ENCODE measurements at regions not wholly inside any gene's neighbourhood (a gene's known extent, or its start where the extent isn't known, plus 50 kb on each side); places are given as distances from the start of the nearest gene placed in this dataset.

DNA sequence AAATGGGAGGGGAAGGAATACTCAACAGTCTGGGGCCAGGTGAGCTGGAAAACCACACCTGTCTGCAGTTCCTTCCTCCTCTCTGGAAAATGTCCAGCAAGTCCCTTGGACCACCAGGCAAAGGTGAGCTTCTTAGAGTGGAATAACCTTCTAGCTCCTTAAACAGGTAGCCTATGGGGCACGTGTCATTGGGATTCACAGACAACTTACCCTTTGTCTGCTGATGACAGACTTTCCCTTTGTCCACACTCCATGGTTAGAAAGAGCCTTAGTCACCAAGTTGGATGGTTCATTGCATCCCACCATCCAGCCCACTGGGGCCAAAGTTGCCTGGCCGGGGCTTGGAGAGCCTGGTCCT lies 98.0 kb upstream of the ITGA6 start:
- H3K9me3 ChIP-seq (ENCODE audit: control insufficient read depth in 5 of 5, low read length in 5 of 5): no peaks in the 10 kb centered on the region
- no peaks in the 10 kb centered on the region for H3K27me3 ChIP-seq (ENCODE audit: control insufficient read depth in 5 of 5, insufficient read depth in 4 of 5, low read length in 5 of 5)
- no peak overlapping the region for H3K27ac ChIP-seq (ENCODE audit: low read depth, low read length)
- H3K9ac ChIP-seq (ENCODE audit: low read length in 5 of 5): no peak overlapping the region
- H3K4me3 ChIP-seq (ENCODE audit: low read depth in 1 of 5, low read length in 5 of 5): no peak overlapping the region
- no peaks in the 10 kb centered on the region for H3K36me3 ChIP-seq (ENCODE audit: control insufficient read depth in 5 of 5, insufficient read depth in 5 of 5, low read length in 5 of 5)
- H3K4me1 ChIP-seq (ENCODE audit: control insufficient read depth in 5 of 5, insufficient read depth in 5 of 5, low read length in 5 of 5): peaks cover 0 to 23% (median 4%) of the 10 kb centered on the region in 5 donors

DNA sequence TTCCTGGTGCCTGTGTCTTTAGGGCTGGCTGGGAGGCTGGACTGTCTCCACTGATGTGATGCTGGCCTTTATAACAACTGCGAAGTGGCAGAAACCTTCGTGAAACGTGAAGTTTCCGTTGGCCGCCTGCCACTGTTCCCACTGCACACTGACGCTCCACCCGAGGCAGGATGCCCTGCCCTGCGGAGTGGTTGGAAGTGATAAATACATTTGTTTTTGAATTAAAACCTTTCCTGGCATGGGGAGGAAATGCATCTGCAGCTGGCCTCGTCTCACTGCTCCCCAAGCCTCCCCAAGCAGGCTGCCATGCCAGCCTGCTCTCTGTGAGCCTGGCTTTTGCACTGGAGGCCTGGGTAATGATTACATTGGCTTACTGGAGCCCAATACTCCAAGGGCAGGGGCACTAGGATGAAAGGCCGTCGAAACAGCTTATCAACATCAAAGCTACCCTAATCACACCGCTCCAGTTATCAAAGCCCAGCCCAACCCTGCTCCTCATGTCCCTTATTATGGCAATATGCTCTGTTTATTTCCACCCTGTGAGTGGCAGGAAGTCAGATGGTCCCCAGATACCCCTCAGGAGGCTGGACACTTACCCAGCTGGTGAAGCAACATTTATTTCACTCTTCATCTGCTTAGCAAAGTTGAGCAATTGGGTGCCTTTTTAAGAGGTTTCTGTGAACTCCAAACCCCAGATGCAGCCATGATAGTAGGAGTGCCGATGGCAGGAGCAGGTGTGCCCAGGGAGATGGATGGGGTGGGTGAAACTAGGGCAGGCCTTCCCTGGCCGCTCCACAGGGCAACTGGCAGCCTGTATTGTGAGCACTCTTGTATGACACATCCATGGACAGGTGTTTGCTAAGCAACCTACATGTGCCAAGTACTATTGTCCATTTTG lies 97.4 kb upstream of the ITGA6 start:
- Histone ChIP-seq H3K27ac (ENCODE audit: low read depth, low read length) (peak overlapping the region; percentile 40), H3K27me3 (ENCODE audit: control insufficient read depth in 5 of 5, insufficient read depth in 4 of 5, low read length in 5 of 5) (no peaks in the 10 kb centered on the region), H3K9me3 (ENCODE audit: control insufficient read depth in 5 of 5, low read length in 5 of 5) (no peaks in the 10 kb centered on the region), H3K9ac (ENCODE audit: low read length in 5 of 5) (peak overlapping the region in 1 of 5 donors; percentile 43), H3K4me1 (ENCODE audit: control insufficient read depth in 5 of 5, insufficient read depth in 5 of 5, low read length in 5 of 5) (peaks cover 0 to 23% (median 4%) of the 10 kb centered on the region in 5 donors), H3K36me3 (ENCODE audit: control insufficient read depth in 5 of 5, insufficient read depth in 5 of 5, low read length in 5 of 5) (no peaks in the 10 kb centered on the region), H3K4me3 (ENCODE audit: low read depth in 1 of 5, low read length in 5 of 5) (no peak overlapping the region)

DNA sequence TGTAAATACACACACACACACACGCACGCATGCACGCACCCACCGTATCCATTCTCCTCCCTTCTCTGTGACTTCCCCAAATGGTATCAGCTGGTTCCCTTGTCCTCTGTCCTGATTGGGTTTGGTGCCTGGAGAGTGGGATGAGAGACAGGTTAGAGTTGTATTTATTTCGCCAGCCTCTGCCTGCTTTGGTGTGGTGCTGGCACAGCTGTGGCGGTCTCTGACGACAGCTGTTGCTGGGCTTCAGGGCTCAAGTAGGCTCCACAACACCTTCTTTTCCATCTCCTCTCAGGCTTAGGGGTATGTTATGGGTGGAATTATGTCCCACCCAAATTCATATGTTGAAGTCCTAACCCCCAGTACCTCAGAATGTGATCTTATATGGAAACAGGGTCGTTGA lies 94.9 kb upstream of the ITGA6 start:
- Histone ChIP-seq H3K9ac (ENCODE audit: low read length in 5 of 5) (no peak overlapping the region), H3K36me3 (ENCODE audit: control insufficient read depth in 5 of 5, insufficient read depth in 5 of 5, low read length in 5 of 5) (no peaks in the 10 kb centered on the region), H3K27me3 (ENCODE audit: control insufficient read depth in 5 of 5, insufficient read depth in 4 of 5, low read length in 5 of 5) (no peaks in the 10 kb centered on the region), H3K27ac (ENCODE audit: low read depth, low read length) (no peak overlapping the region), H3K4me3 (ENCODE audit: low read depth in 1 of 5, low read length in 5 of 5) (no peak overlapping the region), H3K4me1 (ENCODE audit: control insufficient read depth in 5 of 5, insufficient read depth in 5 of 5, low read length in 5 of 5) (peaks cover 0 to 19% (median 4%) of the 10 kb centered on the region in 5 donors), H3K9me3 (ENCODE audit: control insufficient read depth in 5 of 5, low read length in 5 of 5) (no peaks in the 10 kb centered on the region)

DNA sequence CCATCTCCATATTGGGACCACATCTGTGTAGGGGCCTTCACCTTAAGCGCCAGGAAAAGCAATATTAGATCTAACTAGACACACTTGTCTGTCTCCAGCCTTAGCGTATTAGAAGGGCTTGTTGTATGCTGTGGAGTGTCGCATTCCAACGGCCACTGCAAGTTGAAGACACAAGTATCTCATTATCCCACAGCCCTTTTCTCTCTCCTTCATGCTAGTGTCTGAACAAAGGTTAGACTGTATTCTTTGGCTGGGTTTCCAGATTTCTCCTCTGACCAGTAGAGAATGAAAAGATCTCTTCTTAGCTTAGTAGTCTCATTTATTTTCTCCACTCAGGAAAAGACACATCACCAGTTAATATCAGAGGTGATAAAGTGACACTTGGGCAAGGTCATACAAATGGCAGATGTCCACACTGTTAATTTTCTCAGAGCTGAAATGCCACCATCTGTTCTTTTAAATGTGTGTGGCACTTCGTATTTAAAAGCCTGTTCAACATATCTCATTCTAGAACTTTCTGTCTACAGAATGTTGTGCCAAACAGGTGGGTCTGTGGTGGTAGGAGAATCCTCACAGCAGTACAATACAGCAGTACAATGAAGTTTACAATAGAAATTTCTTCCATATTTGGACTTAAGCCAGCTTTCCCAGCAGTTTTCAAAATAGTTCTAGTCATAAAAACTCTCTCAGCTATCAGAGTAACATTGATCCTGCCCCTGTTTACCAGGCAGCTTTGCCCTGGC lies 94.0 kb upstream of the ITGA6 start:
- Histone ChIP-seq H3K4me1 (ENCODE audit: control insufficient read depth in 5 of 5, insufficient read depth in 5 of 5, low read length in 5 of 5) (peaks cover 0 to 19% (median 4%) of the 10 kb centered on the region in 5 donors), H3K4me3 (ENCODE audit: low read depth in 1 of 5, low read length in 5 of 5) (no peak overlapping the region), H3K9me3 (ENCODE audit: control insufficient read depth in 5 of 5, low read length in 5 of 5) (no peaks in the 10 kb centered on the region), H3K27me3 (ENCODE audit: control insufficient read depth in 5 of 5, insufficient read depth in 4 of 5, low read length in 5 of 5) (no peaks in the 10 kb centered on the region), H3K36me3 (ENCODE audit: control insufficient read depth in 5 of 5, insufficient read depth in 5 of 5, low read length in 5 of 5) (no peaks in the 10 kb centered on the region), H3K9ac (ENCODE audit: low read length in 5 of 5) (no peak overlapping the region), H3K27ac (ENCODE audit: low read depth, low read length) (no peak overlapping the region)

DNA sequence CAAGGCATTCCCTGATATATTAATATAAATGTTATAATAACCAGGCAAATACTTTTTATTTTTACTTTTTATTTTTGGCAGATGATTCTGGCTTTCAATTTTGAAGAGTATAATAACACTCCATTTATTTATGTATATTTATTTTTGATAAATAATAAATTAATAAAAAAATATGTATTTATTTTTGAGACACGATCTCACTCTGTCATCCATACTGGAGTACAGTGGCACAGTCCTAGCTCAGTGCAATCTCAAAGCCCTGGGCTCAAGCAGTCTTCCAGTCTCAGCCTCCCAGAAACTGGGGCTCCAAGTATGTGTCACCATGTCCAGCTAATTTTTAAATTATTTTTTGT lies 93.4 kb upstream of the ITGA6 start:
- H3K36me3 ChIP-seq (ENCODE audit: control insufficient read depth in 5 of 5, insufficient read depth in 5 of 5, low read length in 5 of 5): no peaks in the 10 kb centered on the region
- H3K4me3 ChIP-seq (ENCODE audit: low read depth in 1 of 5, low read length in 5 of 5): no peak overlapping the region
- no peak overlapping the region for H3K27ac ChIP-seq (ENCODE audit: low read depth, low read length)
- H3K9me3 ChIP-seq (ENCODE audit: control insufficient read depth in 5 of 5, low read length in 5 of 5): no peaks in the 10 kb centered on the region
- peaks cover 0 to 18% (median 4%) of the 10 kb centered on the region in 5 donors for H3K4me1 ChIP-seq (ENCODE audit: control insufficient read depth in 5 of 5, insufficient read depth in 5 of 5, low read length in 5 of 5)
- H3K27me3 ChIP-seq (ENCODE audit: control insufficient read depth in 5 of 5, insufficient read depth in 4 of 5, low read length in 5 of 5): no peaks in the 10 kb centered on the region
- H3K9ac ChIP-seq (ENCODE audit: low read length in 5 of 5): no peak overlapping the region

DNA sequence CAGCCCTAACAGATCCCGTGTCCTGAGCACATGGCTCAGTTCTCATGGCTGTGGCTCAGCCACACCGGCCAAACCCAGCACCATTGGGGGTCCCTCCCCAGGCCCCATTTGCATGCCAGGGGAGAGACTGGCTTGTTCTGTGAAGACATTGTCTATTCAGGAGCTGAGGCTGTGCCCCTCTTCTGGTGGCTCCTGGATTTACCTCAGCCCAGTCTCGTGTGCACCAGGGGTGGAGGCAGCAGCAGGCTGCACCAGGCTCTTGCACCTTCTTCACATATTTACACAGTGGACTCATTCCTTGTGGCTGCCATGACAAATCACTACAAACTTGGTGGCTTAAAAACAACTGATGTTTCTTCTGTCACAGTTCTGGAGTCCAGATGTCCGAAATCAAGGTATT lies 92.4 kb upstream of the ITGA6 start:
- Histone ChIP-seq H3K4me1 (ENCODE audit: control insufficient read depth in 5 of 5, insufficient read depth in 5 of 5, low read length in 5 of 5) (peaks cover 0 to 15% (median 5%) of the 10 kb centered on the region in 5 donors), H3K27me3 (ENCODE audit: control insufficient read depth in 5 of 5, insufficient read depth in 4 of 5, low read length in 5 of 5) (no peaks in the 10 kb centered on the region), H3K4me3 (ENCODE audit: low read depth in 1 of 5, low read length in 5 of 5) (no peak overlapping the region), H3K9ac (ENCODE audit: low read length in 5 of 5) (no peak overlapping the region), H3K9me3 (ENCODE audit: control insufficient read depth in 5 of 5, low read length in 5 of 5) (no peaks in the 10 kb centered on the region), H3K36me3 (ENCODE audit: control insufficient read depth in 5 of 5, insufficient read depth in 5 of 5, low read length in 5 of 5) (no peaks in the 10 kb centered on the region), H3K27ac (ENCODE audit: low read depth, low read length) (no peak overlapping the region)

DNA sequence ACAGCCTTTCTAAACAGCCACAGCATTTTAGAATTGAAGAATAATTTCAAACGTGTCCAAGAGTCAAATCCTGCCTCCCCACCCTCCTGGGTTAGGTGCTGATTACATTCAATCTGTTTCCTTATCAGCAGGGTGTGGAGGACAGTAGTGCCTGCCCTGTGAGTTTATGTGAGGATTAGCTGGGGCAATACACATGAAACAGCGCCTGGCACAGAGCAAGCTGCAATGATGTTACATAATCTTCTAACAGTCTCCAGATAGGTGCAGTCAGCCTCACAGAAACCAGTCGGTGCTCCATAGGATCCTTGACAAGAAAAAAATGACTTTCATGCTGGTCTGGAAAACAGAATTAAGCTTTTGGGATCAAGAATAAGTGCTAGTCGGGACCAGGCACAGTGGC lies 91.7 kb upstream of the ITGA6 start:
- Histone ChIP-seq H3K9ac (ENCODE audit: low read length in 5 of 5) (no peak overlapping the region), H3K27ac (ENCODE audit: low read depth, low read length) (no peak overlapping the region), H3K9me3 (ENCODE audit: control insufficient read depth in 5 of 5, low read length in 5 of 5) (no peaks in the 10 kb centered on the region), H3K36me3 (ENCODE audit: control insufficient read depth in 5 of 5, insufficient read depth in 5 of 5, low read length in 5 of 5) (no peaks in the 10 kb centered on the region), H3K4me1 (ENCODE audit: control insufficient read depth in 5 of 5, insufficient read depth in 5 of 5, low read length in 5 of 5) (peaks cover 0 to 15% (median 5%) of the 10 kb centered on the region in 5 donors), H3K27me3 (ENCODE audit: control insufficient read depth in 5 of 5, insufficient read depth in 4 of 5, low read length in 5 of 5) (no peaks in the 10 kb centered on the region), H3K4me3 (ENCODE audit: low read depth in 1 of 5, low read length in 5 of 5) (no peak overlapping the region)

DNA sequence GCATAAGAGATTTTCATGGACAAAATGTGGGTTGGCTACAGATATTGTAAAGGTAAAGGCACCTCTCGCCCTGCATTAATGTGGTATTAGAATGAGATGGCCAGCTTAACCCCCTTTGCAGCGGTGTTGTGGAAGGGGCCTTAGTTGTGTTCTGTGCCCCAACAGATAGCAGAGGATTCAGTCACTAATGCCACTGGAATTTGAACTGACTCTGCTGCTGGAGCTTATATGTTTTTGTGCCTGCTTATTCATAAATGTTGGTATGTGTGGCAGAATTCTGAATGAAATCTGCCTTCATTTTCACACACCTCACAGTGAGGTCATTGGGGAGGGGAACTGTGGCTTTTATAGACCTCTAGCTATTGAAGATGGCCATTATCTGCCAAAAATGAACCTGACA lies 90.7 kb upstream of the ITGA6 start:
- no peak overlapping the region for H3K4me3 ChIP-seq (ENCODE audit: low read depth in 1 of 5, low read length in 5 of 5)
- H3K27ac ChIP-seq (ENCODE audit: low read depth, low read length): no peak overlapping the region
- H3K36me3 ChIP-seq (ENCODE audit: control insufficient read depth in 5 of 5, insufficient read depth in 5 of 5, low read length in 5 of 5): no peaks in the 10 kb centered on the region
- no peaks in the 10 kb centered on the region for H3K27me3 ChIP-seq (ENCODE audit: control insufficient read depth in 5 of 5, insufficient read depth in 4 of 5, low read length in 5 of 5)
- H3K9ac ChIP-seq (ENCODE audit: low read length in 5 of 5): no peak overlapping the region
- H3K4me1 ChIP-seq (ENCODE audit: control insufficient read depth in 5 of 5, insufficient read depth in 5 of 5, low read length in 5 of 5): peaks cover 0 to 20% (median 5%) of the 10 kb centered on the region in 5 donors
- H3K9me3 ChIP-seq (ENCODE audit: control insufficient read depth in 5 of 5, low read length in 5 of 5): no peaks in the 10 kb centered on the region

DNA sequence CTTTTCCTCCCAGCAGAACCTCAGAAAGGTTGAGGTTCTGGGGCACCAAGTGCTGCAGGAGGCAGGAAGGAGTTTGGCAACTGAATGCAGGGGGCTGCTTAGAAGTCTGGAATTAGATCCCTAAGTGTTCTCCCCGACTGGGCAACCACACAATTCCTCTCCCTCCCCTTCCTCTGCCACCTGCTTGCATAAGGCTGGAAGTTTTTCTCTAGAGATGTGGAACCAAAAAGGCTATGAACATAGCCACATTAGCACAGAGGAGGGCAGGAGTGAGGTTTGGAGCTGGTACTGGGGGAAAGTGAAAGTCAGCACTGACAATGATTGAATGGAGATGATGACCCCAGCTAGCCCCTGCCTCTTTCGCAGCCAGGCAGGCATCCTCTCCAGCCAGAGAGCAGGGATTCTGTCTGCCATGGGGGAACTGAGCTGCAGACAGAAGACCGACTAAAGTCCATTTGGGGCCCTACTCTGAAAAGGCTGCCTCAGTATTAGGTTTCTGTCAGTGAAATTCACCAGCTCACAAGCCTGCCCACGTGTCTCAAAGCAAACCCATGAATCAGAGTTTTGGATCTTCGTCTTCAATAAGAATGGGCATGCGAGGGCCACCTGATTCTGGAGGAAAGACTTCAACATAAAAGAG lies 87.9 kb upstream of the ITGA6 start:
- H3K4me3 ChIP-seq (ENCODE audit: low read depth in 1 of 5, low read length in 5 of 5): no peak overlapping the region
- H3K9me3 ChIP-seq (ENCODE audit: control insufficient read depth in 5 of 5, low read length in 5 of 5): peaks cover 0 to 11% (median 6%) of the 10 kb centered on the region in 5 donors
- peaks cover 0 to 3% (median 0%) of the 10 kb centered on the region in 5 donors for H3K27me3 ChIP-seq (ENCODE audit: control insufficient read depth in 5 of 5, insufficient read depth in 4 of 5, low read length in 5 of 5)
- H3K27ac ChIP-seq (ENCODE audit: low read depth, low read length): peak overlapping the region; percentile 8
- H3K4me1 ChIP-seq (ENCODE audit: control insufficient read depth in 5 of 5, insufficient read depth in 5 of 5, low read length in 5 of 5): peaks cover 0 to 32% (median 5%) of the 10 kb centered on the region in 5 donors
- no peaks in the 10 kb centered on the region for H3K36me3 ChIP-seq (ENCODE audit: control insufficient read depth in 5 of 5, insufficient read depth in 5 of 5, low read length in 5 of 5)
- peak overlapping the region in 1 of 5 donors; percentile 19 for H3K9ac ChIP-seq (ENCODE audit: low read length in 5 of 5)

DNA sequence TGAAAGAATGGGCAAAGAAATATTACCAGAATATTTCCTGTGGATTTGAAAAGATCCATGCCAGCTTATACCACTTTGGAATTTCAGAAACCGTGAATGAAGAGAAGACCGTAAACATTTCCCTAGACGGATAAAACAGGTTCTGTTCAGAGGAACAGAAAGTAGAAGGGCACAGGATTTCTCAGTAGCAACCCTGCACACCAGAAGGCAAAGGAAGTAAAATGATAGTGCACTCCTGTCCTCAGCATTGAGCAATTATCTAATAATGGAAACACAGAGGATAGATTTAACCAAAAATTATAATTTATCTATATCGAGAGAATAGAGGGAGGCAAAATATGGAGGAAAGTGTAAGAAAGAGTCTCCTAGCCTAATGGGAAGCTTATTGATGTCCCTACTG lies 87.0 kb upstream of the ITGA6 start:
- Histone ChIP-seq H3K9me3 (ENCODE audit: control insufficient read depth in 5 of 5, low read length in 5 of 5) (peaks cover 0 to 12% (median 7%) of the 10 kb centered on the region in 5 donors), H3K36me3 (ENCODE audit: control insufficient read depth in 5 of 5, insufficient read depth in 5 of 5, low read length in 5 of 5) (no peaks in the 10 kb centered on the region), H3K4me3 (ENCODE audit: low read depth in 1 of 5, low read length in 5 of 5) (peak overlapping the region in 1 of 5 donors; percentile 15), H3K27ac (ENCODE audit: low read depth, low read length) (peak overlapping the region; percentile 8), H3K9ac (ENCODE audit: low read length in 5 of 5) (peak overlapping the region in 1 of 5 donors; percentile 15), H3K4me1 (ENCODE audit: control insufficient read depth in 5 of 5, insufficient read depth in 5 of 5, low read length in 5 of 5) (peaks cover 0 to 32% (median 5%) of the 10 kb centered on the region in 5 donors), H3K27me3 (ENCODE audit: control insufficient read depth in 5 of 5, insufficient read depth in 4 of 5, low read length in 5 of 5) (peaks cover 0 to 3% (median 0%) of the 10 kb centered on the region in 5 donors)

Measured in subcutaneous abdominal adipose tissue (tissue), 5 donors.